H9 (cell line): ENCODE measurements at regions not wholly inside any gene's neighbourhood (a gene's known extent, or its start where the extent isn't known, plus 50 kb on each side); places are given as distances from the start of the nearest gene placed in this dataset.

ENCODE experiments used
- DNase-seq: peaks from one replicate; pipeline ENCODE4 v3.0.0-alpha.2; 2017
- H2AFZ ChIP-seq: one replicate; pipeline ENCODE4 v1.6.1; 2013; ENCODE audit warnings: mild to moderate bottlenecking, low read length, control low read depth, moderate library complexity
- H2AK5ac ChIP-seq: 2 replicates; pipeline ENCODE4 v1.6.1; 2013; ENCODE audit warnings: low read length, control low read depth, mixed read lengths; ENCODE audit not compliant: insufficient read length
- H2BK120ac ChIP-seq: one replicate; pipeline ENCODE4 v1.6.1; 2013; ENCODE audit warnings: low read depth, mild to moderate bottlenecking, low read length, control low read depth, inconsistent platforms; ENCODE audit not compliant: poor library complexity, severe bottlenecking
- H2BK12ac ChIP-seq: 2 replicates; pipeline ENCODE4 v1.6.1; 2013; ENCODE audit warnings: low read length, control low read depth, mixed read lengths, low read depth; ENCODE audit not compliant: insufficient read length
- H2BK15ac ChIP-seq: 2 replicates; pipeline ENCODE4 v1.6.1; 2013; ENCODE audit warnings: low read depth, low read length, control low read depth
- H2BK20ac ChIP-seq: one replicate; pipeline ENCODE4 v1.6.1; 2013; ENCODE audit warnings: low read depth, mild to moderate bottlenecking, low read length, control low read depth, inconsistent platforms; ENCODE audit not compliant: poor library complexity, severe bottlenecking
- H2BK5ac ChIP-seq: 2 replicates; pipeline ENCODE4 v1.6.1; 2013; ENCODE audit warnings: low read length, control low read depth, mixed read lengths; ENCODE audit not compliant: insufficient read length
- H3K14ac ChIP-seq: 2 replicates; pipeline ENCODE4 v1.6.1; 2013; ENCODE audit warnings: low read length, control low read depth; ENCODE audit not compliant: insufficient read depth
- H3K18ac ChIP-seq: 2 replicates; pipeline ENCODE4 v1.6.1; 2013; ENCODE audit warnings: low read depth, mild to moderate bottlenecking, mixed read lengths, low read length, control low read depth; ENCODE audit not compliant: insufficient read length
- H3K23ac ChIP-seq: 2 replicates; pipeline ENCODE4 v1.6.1; 2013; ENCODE audit warnings: low read length, control low read depth, mixed read lengths, low read depth; ENCODE audit not compliant: insufficient read length
- H3K23me2 ChIP-seq: 2 replicates; pipeline ENCODE4 v1.6.1; 2013; ENCODE audit warnings: low read depth, mild to moderate bottlenecking, mixed read lengths, low read length, control low read depth; ENCODE audit not compliant: insufficient read length, poor library complexity, severe bottlenecking
- H3K27ac ChIP-seq: 2 replicates; pipeline ENCODE4 v1.5.1; 2013; ENCODE audit warnings: low read length, control low read depth, mixed read lengths, low read depth; ENCODE audit not compliant: insufficient read length
- H3K27me3 ChIP-seq: 2 replicates; pipeline ENCODE4 v1.6.1; 2013; ENCODE audit warnings: low read length, control low read depth, inconsistent platforms; ENCODE audit not compliant: insufficient read depth
- H3K4ac ChIP-seq: 2 replicates; pipeline ENCODE4 v1.6.1; 2013; ENCODE audit warnings: low read depth, mild to moderate bottlenecking, control low read depth, inconsistent platforms, low read length, moderate library complexity
- H3K4me1 ChIP-seq: 2 replicates; pipeline ENCODE4 v1.6.1; 2013; ENCODE audit warnings: low read length, control low read depth, inconsistent platforms; ENCODE audit not compliant: insufficient read depth
- H3K4me2 ChIP-seq: 2 replicates; pipeline ENCODE4 v1.6.1; 2013; ENCODE audit warnings: low read length, control low read depth, mixed read lengths; ENCODE audit not compliant: insufficient read length, insufficient read depth
- H3K56ac ChIP-seq: 2 replicates; pipeline ENCODE4 v1.6.1; 2013; ENCODE audit warnings: low read depth, mild to moderate bottlenecking, mixed read lengths, low read length, control low read depth; ENCODE audit not compliant: insufficient read length
- H3K79me1 ChIP-seq: 2 replicates; pipeline ENCODE4 v1.6.1; 2013; ENCODE audit warnings: low read depth, mild to moderate bottlenecking, moderate library complexity, low read length, control low read depth, inconsistent platforms; ENCODE audit not compliant: insufficient read depth, poor library complexity, severe bottlenecking
- H3K79me2 ChIP-seq: 2 replicates; pipeline ENCODE4 v1.6.1; 2013; ENCODE audit warnings: low read length, control low read depth, inconsistent platforms; ENCODE audit not compliant: insufficient read depth
- H3K9ac ChIP-seq: 2 replicates; pipeline ENCODE4 v1.6.1; 2013; ENCODE audit warnings: low read length, control low read depth, mixed read lengths; ENCODE audit not compliant: insufficient read length; ENCODE audit errors: extremely low read depth
- H3K9me3 ChIP-seq: one replicate; pipeline ENCODE4 v1.6.1; 2013; ENCODE audit warnings: low read depth, low read length, inconsistent platforms; ENCODE audit not compliant: control insufficient read depth
- H3T11ph ChIP-seq: one replicate; pipeline ENCODE4 v1.6.1; 2013; ENCODE audit warnings: mild to moderate bottlenecking, low read length, control low read depth, inconsistent platforms
- H4K20me1 ChIP-seq: one replicate; pipeline ENCODE4 v1.6.1; 2013; ENCODE audit not compliant: control insufficient read depth, insufficient read length, insufficient read depth
- H4K5ac ChIP-seq: 2 replicates; pipeline ENCODE4 v1.6.1; 2013; ENCODE audit warnings: low read depth, mild to moderate bottlenecking, mixed read lengths, low read length, control low read depth; ENCODE audit not compliant: insufficient read length
- H4K8ac ChIP-seq: replicated peaks from 2 replicates; pipeline ENCODE4 v1.6.1; 2013; ENCODE audit warnings: low read length, control low read depth, mixed read lengths, low read depth; ENCODE audit not compliant: insufficient read length
- H4K91ac ChIP-seq: 2 replicates; pipeline ENCODE4 v1.6.1; 2013; ENCODE audit warnings: low read depth, mild to moderate bottlenecking, moderate library complexity, mixed read lengths, low read length, control low read depth; ENCODE audit not compliant: insufficient read length
- H3K27ac Mint-ChIP-seq, 3 experiments: 2 replicates in 2 of 3; 3 replicates in 1 of 3; pipeline ENCODE4 v1.8.0; 2020 to 2021; ENCODE audit warnings: mixed read lengths in 3 of 3, mild to moderate bottlenecking in 1 of 3, moderate library complexity in 1 of 3
- H3K27me3 Mint-ChIP-seq: 2 replicates; pipeline ENCODE4 v1.8.0; 2021; ENCODE audit warnings: low read depth, mild to moderate bottlenecking, moderate library complexity, mixed read lengths
- H3K36me3 Mint-ChIP-seq, 3 experiments: 2 replicates in 2 of 3; 3 replicates in 1 of 3; pipeline ENCODE4 v1.8.0; 2020 to 2021; ENCODE audit warnings: low read depth in 3 of 3, mixed read lengths in 3 of 3; ENCODE audit not compliant: insufficient read depth in 1 of 3
- H3K4me1 Mint-ChIP-seq, 2 experiments: 2 replicates each; pipeline ENCODE4 v1.8.0; 2020; ENCODE audit warnings: mixed read lengths in 2 of 2
- H3K4me3 Mint-ChIP-seq, 2 experiments: 2 replicates in 1 of 2; 3 replicates in 1 of 2; pipeline ENCODE4 v1.8.0; 2020 to 2021; ENCODE audit warnings: mild to moderate bottlenecking in 2 of 2, mixed read lengths in 2 of 2, moderate library complexity in 1 of 2
- H3K9me3 Mint-ChIP-seq, 2 experiments: 2 replicates in 1 of 2; 3 replicates in 1 of 2; pipeline ENCODE4 v1.8.0; 2020; ENCODE audit warnings: mild to moderate bottlenecking in 2 of 2, mixed read lengths in 2 of 2, moderate library complexity in 1 of 2
- CTCF ChIP-seq: fragments of 200-600 bp; sonication (generic); conservative IDR thresholded peaks from 3 replicates; pipeline ENCODE4 v1.8.0; 2021; ENCODE audit warnings: antibody characterized with exemption, mild to moderate bottlenecking
- WGBS: extraction: QIAGEN DNeasy Blood & Tissue Kit; methylation state at CpG from one replicate; pipeline ENCODE4 v1.1.7; 2013; ENCODE audit warnings: missing lambda C conversion rate, low lambda C conversion rate, mixed read lengths; ENCODE audit not compliant: insufficient read length; ENCODE audit errors: extremely low coverage; 5-methylcytosine and 5-hydroxymethylcytosine counted together

GRCh38 chr1:79431340-79431739 lies 424.8 kb upstream of the ADGRL4 start:
- H3K79me1 ChIP-seq = no peaks in the 10 kb centered on the region
- no peak for DNase-seq
- H3K9ac ChIP-seq = no peak overlapping the region
- no peaks in the 10 kb centered on the region for H3K4me1 ChIP-seq
- no peak overlapping the region for H4K5ac ChIP-seq
- TF ChIP-seq CTCF = no peak
- Mint-ChIP-seq H3K36me3 (no peaks in the 10 kb centered on the region), H3K27ac (no peak overlapping the region), H3K9me3 (no peaks in the 10 kb centered on the region), H3K4me3 (no peak overlapping the region), H3K27me3 (no peaks in the 10 kb centered on the region; the same call in 1 of the 2 replicates), H3K4me1 (no peaks in the 10 kb centered on the region)
- no peaks in the 10 kb centered on the region for H3K9me3 ChIP-seq
- H2AK5ac ChIP-seq = no peak overlapping the region
- no peak overlapping the region for H3K14ac ChIP-seq
- H3K4ac ChIP-seq = no peak overlapping the region
- no peak overlapping the region for H2BK15ac ChIP-seq
- H4K20me1 ChIP-seq = no peaks in the 10 kb centered on the region
- H4K8ac ChIP-seq = no peak overlapping the region
- H4K91ac ChIP-seq = no peak overlapping the region
- H3T11ph ChIP-seq = no peak overlapping the region
- WGBS = no CpG with 5 or more reads among the region's 2 CpGs
- H3K4me2 ChIP-seq = no peak overlapping the region
- no peak overlapping the region for H3K27ac ChIP-seq
- H3K23ac ChIP-seq = no peak overlapping the region
- no peaks in the 10 kb centered on the region for H3K23me2 ChIP-seq
- H2BK20ac ChIP-seq = no peak overlapping the region
- no peak overlapping the region for H2BK5ac ChIP-seq
- H3K56ac ChIP-seq = no peak overlapping the region
- H3K79me2 ChIP-seq = no peaks in the 10 kb centered on the region
- no peaks in the 10 kb centered on the region for H3K27me3 ChIP-seq
- H3K18ac ChIP-seq = no peak overlapping the region
- H2BK120ac ChIP-seq = no peak overlapping the region
- H2BK12ac ChIP-seq = no peak overlapping the region
- no peak overlapping the region for H2AFZ ChIP-seq
